GM12878 (cell line): ENCODE measurements at regions not wholly inside any gene's neighbourhood (a gene's known extent, or its start where the extent isn't known, plus 50 kb on each side); places are given as distances from the start of the nearest gene placed in this dataset.

Experiments
- ATAC-seq: fragments of 200-7000 bp; cut with Tn5 transposase; 3 replicates; pipeline ENCODE4 v1.9.1; 2020; ENCODE audit warnings: mild to moderate bottlenecking, moderate library complexity
- BruUV-seq: library from RNA; stranded (reverse); fragments of 400-500 nt; replicated peaks from 2 replicates; lab custom pipeline; 2021; lab: Mats Ljungman, UMichigan
- CTCF ChIA-PET: fragments of 300-600 bp; sonication (Branson Sonifier 250); formaldehyde crosslinking; extraction: SDS; loops from one replicate; lab custom pipeline; 2021; ENCODE audit warnings: inconsistent platforms; lab: Yijun Ruan, JAX
- POLR2A ChIA-PET: fragments of 350-600 bp; formaldehyde crosslinking; extraction: SDS; loops from one replicate; lab custom pipeline; 2021; ENCODE audit warnings: inconsistent platforms; lab: Charles Lee
- RAD21 ChIA-PET: fragments of 300-600 bp; sonication (Branson Sonifier 250); formaldehyde crosslinking; loops from one replicate; lab custom pipeline; 2023; ENCODE audit warnings: antibody characterized with exemption; ENCODE audit not compliant: unreplicated experiment; lab: Charles Lee
- SMC1A ChIA-PET: fragments of 300-600 bp; sonication (Branson Sonifier 250); formaldehyde crosslinking; loops from one replicate; lab custom pipeline; 2023; ENCODE audit not compliant: unreplicated experiment, uncharacterized antibody; lab: Charles Lee
- DNase-seq: peaks from one replicate; pipeline ENCODE4 v3.0.0-alpha.2; 2011; ENCODE audit warnings: low read depth, low spot score
- FAIRE-seq: peaks from 3 replicates; lab custom pipeline; 2011; peaks lifted over from hg19 to GRCh38; lab: Jason Lieb, UNC
- H2AFZ ChIP-seq: 2 replicates; pipeline ENCODE4 v1.6.0; 2011; ENCODE audit warnings: low read depth, low read length, control low read depth; ENCODE audit not compliant: control insufficient read depth
- H3K27ac ChIP-seq: 2 replicates; pipeline ENCODE4 v1.5.1; 2011; ENCODE audit warnings: control low read depth; ENCODE audit not compliant: control insufficient read depth, insufficient read depth
- H3K27me3 ChIP-seq, 2 experiments: replicated peaks in 1 of 2; 2 replicates each; pipeline versions ENCODE4 v1.6.0 to v1.6.1; 2011; ENCODE audit warnings: low read length in 1 of 2; ENCODE audit not compliant: control insufficient read depth in 2 of 2, insufficient read depth in 2 of 2
- H3K36me3 ChIP-seq, 2 experiments: 2 replicates each; pipeline ENCODE4 v1.5.1; 2011; ENCODE audit warnings: low read length in 1 of 2; ENCODE audit not compliant: control insufficient read depth in 2 of 2, insufficient read depth in 2 of 2
- H3K4me1 ChIP-seq: 2 replicates; pipeline ENCODE4 v1.6.1; 2011; ENCODE audit warnings: mild to moderate bottlenecking, low read length, moderate library complexity, mixed read lengths; ENCODE audit not compliant: control insufficient read depth, insufficient read depth
- H3K4me2 ChIP-seq: 2 replicates; pipeline ENCODE4 v1.6.0; 2011; ENCODE audit warnings: control low read depth; ENCODE audit not compliant: control insufficient read depth, insufficient read depth
- H3K4me3 ChIP-seq: fragments of 200-600 bp; sonication (generic); 2 replicates; pipeline ENCODE4 v1.5.1; 2016
- H3K79me2 ChIP-seq: 2 replicates; pipeline ENCODE4 v1.6.0; 2011; ENCODE audit warnings: low read length; ENCODE audit not compliant: control insufficient read depth, insufficient read depth
- H3K9ac ChIP-seq: 2 replicates; pipeline ENCODE4 v1.8.0; 2011; ENCODE audit warnings: low read length, control low read depth, mixed read lengths; ENCODE audit not compliant: control insufficient read depth, insufficient read depth
- H3K9me3 ChIP-seq: replicated peaks from 3 replicates; pipeline ENCODE4 v1.5.1; 2011; ENCODE audit warnings: mild to moderate bottlenecking, low read length; ENCODE audit not compliant: control insufficient read depth, insufficient read depth
- H4K20me1 ChIP-seq: 2 replicates; pipeline ENCODE4 v1.6.0; 2011; ENCODE audit not compliant: control insufficient read depth, insufficient read depth
- ASH2L ChIP-seq: fragments of 300-600, 200-600 bp; sonication (generic); IDR thresholded peaks from 2 replicates; pipeline ENCODE4 v1.6.1; 2017; ENCODE audit warnings: low read depth, mild to moderate bottlenecking, borderline replicate concordance
- CEBPB ChIP-seq, 2 experiments: fragments of 150-350 bp in 1 of 2; IDR thresholded peaks; 2 replicates each; pipeline ENCODE4 v1.6.1; 2012 to 2014; ENCODE audit warnings: low read depth in 2 of 2, low read length in 2 of 2, borderline replicate concordance in 1 of 2, inconsistent platforms in 1 of 2
- DPF2 ChIP-seq: fragments of 450-650 bp; IDR thresholded peaks from 2 replicates; pipeline ENCODE4 v1.6.1; 2017; ENCODE audit warnings: mild to moderate bottlenecking
- FOXM1 ChIP-seq: IDR thresholded peaks from 2 replicates; pipeline ENCODE4 v1.6.1; 2012; ENCODE audit warnings: low read depth, mild to moderate bottlenecking, inconsistent platforms, low read length, moderate library complexity
- LARP7 ChIP-seq: fragments of 450-650 bp; IDR thresholded peaks from 2 replicates; pipeline ENCODE4 v1.6.1; 2017; ENCODE audit warnings: mild to moderate bottlenecking
- MYC ChIP-seq: IDR thresholded peaks from 2 replicates; pipeline ENCODE4 v1.6.1; 2011; ENCODE audit warnings: mild to moderate bottlenecking, low read length, moderate library complexity, inconsistent platforms; ENCODE audit not compliant: insufficient read depth, insufficient replicate concordance, insufficient read length, severe bottlenecking
- NFIC ChIP-seq: IDR thresholded peaks from 2 replicates; pipeline ENCODE4 v1.6.1; 2012; ENCODE audit warnings: low read depth, mild to moderate bottlenecking, inconsistent platforms, low read length, moderate library complexity
- NKRF ChIP-seq: fragments of 450-650 bp; conservative IDR thresholded peaks from 2 replicates; pipeline ENCODE4 v1.6.1; 2017; ENCODE audit warnings: mild to moderate bottlenecking, moderate library complexity
- RAD21 ChIP-seq: IDR thresholded peaks from 2 replicates; pipeline ENCODE4 v1.6.1; 2011; ENCODE audit warnings: mild to moderate bottlenecking, low read depth, low read length, moderate library complexity; ENCODE audit not compliant: insufficient read depth
- RAD51 ChIP-seq: fragments of 450-650 bp; IDR thresholded peaks from 2 replicates; pipeline ENCODE4 v1.6.1; 2016; ENCODE audit warnings: moderate library complexity, mild to moderate bottlenecking, inconsistent platforms
- RFX5 ChIP-seq: IDR thresholded peaks from 2 replicates; pipeline ENCODE4 v1.6.1; 2011; ENCODE audit warnings: low read depth, low read length, improper control_type of control experiment
- SKIL ChIP-seq: fragments of 450-650 bp; IDR thresholded peaks from 2 replicates; pipeline ENCODE4 v1.6.1; 2017; ENCODE audit warnings: mild to moderate bottlenecking, low read depth, inconsistent platforms; ENCODE audit not compliant: poor library complexity, severe bottlenecking
- SMARCA5 ChIP-seq: fragments of 450-650 bp; IDR thresholded peaks from 2 replicates; pipeline ENCODE4 v1.6.1; 2017; ENCODE audit warnings: mild to moderate bottlenecking
- SUZ12 ChIP-seq: fragments of 200-600 bp; sonication (generic); IDR thresholded peaks from one replicate; pipeline ENCODE4 v1.6.1; 2018; ENCODE audit warnings: antibody characterized with exemption, mild to moderate bottlenecking; ENCODE audit not compliant: unreplicated experiment
- TBL1XR1 ChIP-seq: IDR thresholded peaks from 2 replicates; pipeline ENCODE4 v1.6.1; 2012; ENCODE audit warnings: low read depth, low read length, improper control_type of control experiment
- USF2 ChIP-seq: IDR thresholded peaks from 2 replicates; pipeline ENCODE4 v1.6.1; 2011; ENCODE audit warnings: low read depth, low read length, improper control_type of control experiment, borderline replicate concordance
- WRNIP1 ChIP-seq: IDR thresholded peaks from 2 replicates; pipeline ENCODE4 v1.6.1; 2011; ENCODE audit warnings: low read depth, low read length, improper control_type of control experiment, borderline replicate concordance
- ZBTB11 ChIP-seq: fragments of 450-650 bp; formaldehyde crosslinking; IDR thresholded peaks from 2 replicates; pipeline ENCODE4 v1.5.0; 2022; ENCODE audit warnings: mild to moderate bottlenecking, missing genetic modification characterization
- WGBS: methylation state at CpG from one replicate; pipeline ENCODE4 v1.1.6; 2016; ENCODE audit warnings: low lambda C conversion rate; ENCODE audit not compliant: insufficient replicate concordance, insufficient coverage; ENCODE audit errors: missing lambda C conversion rate; 5-methylcytosine and 5-hydroxymethylcytosine counted together
- in situ Hi-C: fragments of 300-500 bp; cut with MboI; formaldehyde crosslinking; loops from 9 replicates; pipeline ENCODE4 v1.14.3; 2018; ENCODE audit warnings: mixed read lengths
- intact Hi-C: fragments of 100-400 bp; cut with micrococcal nuclease; formaldehyde crosslinking; loops from one replicate; pipeline ENCODE4 v1.14.2; 2022; ENCODE audit not compliant: unreplicated experiment

- intact Hi-C loops, result no loop called here
- H3K27me3 ChIP-seq, result no peaks in the 10 kb centered on the region
- BruUV-seq, result no TSS peak
- no peaks in the 10 kb centered on the region for H3K36me3 ChIP-seq
- H3K9ac ChIP-seq, result no peak overlapping the region
- H3K9me3 ChIP-seq, result no peaks in the 10 kb centered on the region
- ChIA-PET POLR2A (no interaction called here), CTCF (no interaction called here), SMC1A (interaction anchor here (0.8 kb wide), 1 partner anchor 124 kb away, joined by 3 read pairs; no protein-coding TSS in a partner anchor), RAD21 (no interaction called here)
- H3K4me1 ChIP-seq, result no peaks in the 10 kb centered on the region
- WGBS, result 22% methylated on average over 4 of the region's 4 CpGs
- DNase-seq (no peak), ATAC-seq (no peak), FAIRE-seq (no peak)
- H3K4me2 ChIP-seq, result no peak overlapping the region
- H2AFZ ChIP-seq, result no peak overlapping the region
- H4K20me1 ChIP-seq, result no peaks in the 10 kb centered on the region
- in situ Hi-C loops, result no loop called here
- no peak overlapping the region for H3K4me3 ChIP-seq
- H3K79me2 ChIP-seq, result no peaks in the 10 kb centered on the region
- H3K27ac ChIP-seq, result no peak overlapping the region
- no peak for TF ChIP-seq SKIL
- TF ChIP-seq RAD21, result no peak
- TF ChIP-seq CEBPB (IDR thresholded peaks at IDR 0.05; ENCODE audit: borderline replicate concordance in 1 of 2, low read depth in 2 of 2, low read length in 2 of 2), result no peak
- no peak for TF ChIP-seq SMARCA5
- TF ChIP-seq RAD51, result no peak
- TF ChIP-seq FOXM1, result no peak
- TF ChIP-seq WRNIP1, result no peak
- no peak for TF ChIP-seq NKRF
- no peak for TF ChIP-seq NFIC
- no peak for TF ChIP-seq DPF2
- no peak for TF ChIP-seq LARP7
- no peak for TF ChIP-seq USF2
- TF ChIP-seq RFX5, result no peak
- TF ChIP-seq TBL1XR1, result no peak
- TF ChIP-seq SUZ12, result no peak
- no peak for TF ChIP-seq ASH2L
- TF ChIP-seq ZBTB11 (CRISPR knock-in tag), result no peak
- TF ChIP-seq MYC, result no peak
Measured at GRCh38 chr5:9817819-9818218, 187.7 kb upstream of the TAS2R1 start.
